ENCODE measurements at regions not wholly inside any gene's neighbourhood (a gene's known extent, or its start where the extent isn't known, plus 50 kb on each side); places are given as distances from the start of the nearest gene placed in this dataset.

DNA sequence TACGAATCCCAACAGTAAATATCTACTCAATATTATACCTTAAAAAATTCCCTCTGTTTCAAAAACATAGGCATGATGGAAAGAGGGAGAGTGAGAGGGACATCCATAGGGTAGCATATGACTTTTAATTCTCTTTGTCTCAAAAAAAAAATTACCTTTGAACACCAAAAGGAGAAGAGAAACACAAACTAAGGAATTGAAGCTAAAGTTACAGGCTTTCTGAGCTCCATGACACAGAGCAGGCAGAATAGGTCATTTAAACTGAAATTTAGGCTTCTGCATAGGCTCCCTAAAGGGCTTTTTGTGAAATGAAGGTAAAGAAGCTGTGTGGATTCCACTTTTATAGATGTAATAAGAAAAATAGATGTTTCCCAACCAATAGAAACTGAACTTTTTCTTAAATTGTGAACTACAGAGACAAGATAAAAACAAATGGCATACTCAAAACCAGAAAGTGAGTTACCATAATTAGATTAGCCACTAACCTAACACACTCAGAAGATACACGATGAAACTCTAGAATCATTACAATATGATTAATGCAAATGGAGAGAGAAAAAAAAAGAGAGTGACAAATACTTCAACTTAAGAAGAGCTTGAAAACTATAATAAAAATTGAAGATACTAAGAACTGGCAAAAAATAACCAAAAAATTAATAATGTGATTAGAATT, 584.6 kb downstream of the GABRG1 start:
- no peak overlapping the region for H3K4me3 ChIP-seq
- no peaks in the 10 kb centered on the region for H3K9me3 ChIP-seq
- TF ChIP-seq, protein P1, sequence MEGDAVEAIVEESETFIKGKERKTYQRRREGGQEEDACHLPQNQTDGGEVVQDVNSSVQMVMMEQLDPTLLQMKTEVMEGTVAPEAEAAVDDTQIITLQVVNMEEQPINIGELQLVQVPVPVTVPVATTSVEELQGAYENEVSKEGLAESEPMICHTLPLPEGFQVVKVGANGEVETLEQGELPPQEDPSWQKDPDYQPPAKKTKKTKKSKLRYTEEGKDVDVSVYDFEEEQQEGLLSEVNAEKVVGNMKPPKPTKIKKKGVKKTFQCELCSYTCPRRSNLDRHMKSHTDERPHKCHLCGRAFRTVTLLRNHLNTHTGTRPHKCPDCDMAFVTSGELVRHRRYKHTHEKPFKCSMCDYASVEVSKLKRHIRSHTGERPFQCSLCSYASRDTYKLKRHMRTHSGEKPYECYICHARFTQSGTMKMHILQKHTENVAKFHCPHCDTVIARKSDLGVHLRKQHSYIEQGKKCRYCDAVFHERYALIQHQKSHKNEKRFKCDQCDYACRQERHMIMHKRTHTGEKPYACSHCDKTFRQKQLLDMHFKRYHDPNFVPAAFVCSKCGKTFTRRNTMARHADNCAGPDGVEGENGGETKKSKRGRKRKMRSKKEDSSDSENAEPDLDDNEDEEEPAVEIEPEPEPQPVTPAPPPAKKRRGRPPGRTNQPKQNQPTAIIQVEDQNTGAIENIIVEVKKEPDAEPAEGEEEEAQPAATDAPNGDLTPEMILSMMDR (IDR thresholded peaks at IDR 0.05): no peak
- DNase-seq (no peak), ATAC-seq (no peak)
- no peaks in the 10 kb centered on the region for H3K4me1 ChIP-seq
- H3K27me3 ChIP-seq (ENCODE audit: insufficient read depth in 3 of 3, low read length in 2 of 3): peaks cover 0 to 2% (median 0%) of the 10 kb centered on the region in 3 donors
- no peak overlapping the region for H3K27ac ChIP-seq
- no peaks in the 10 kb centered on the region for H3K36me3 ChIP-seq (ENCODE audit: insufficient read depth in 1 of 2, low read depth in 1 of 2)
- intact Hi-C loops (cut with DNase I): no loop called here
- WGBS, 3 donors: 81 to 89% (median 88%) methylated on average over 2 of the region's 2 CpGs

DNA sequence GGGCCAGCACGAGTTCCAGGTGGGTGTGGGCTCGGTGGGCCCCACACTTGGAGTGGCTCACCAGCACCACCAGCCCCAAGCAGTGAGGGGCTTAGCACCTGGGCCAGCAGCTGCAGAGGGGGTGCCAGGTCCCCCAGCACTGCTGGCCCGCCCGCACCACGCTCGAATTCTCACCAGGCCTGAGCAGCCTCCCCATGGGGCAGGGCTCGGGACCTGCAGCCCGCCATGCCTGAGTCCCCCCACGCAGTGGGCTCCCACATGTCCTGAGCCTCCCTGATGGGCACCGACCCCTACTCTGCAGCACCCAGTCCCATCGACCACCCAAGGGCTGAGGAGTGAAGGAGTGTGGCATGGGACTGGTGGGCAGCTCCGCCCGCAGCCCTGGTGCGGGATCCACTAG, 593.4 kb downstream of the GABRG1 start:
- Histone ChIP-seq H3K27ac (no peak overlapping the region), H3K4me3 (no peak overlapping the region), H3K27me3 (ENCODE audit: insufficient read depth in 3 of 3, low read length in 2 of 3) (no peaks in the 10 kb centered on the region), H3K36me3 (ENCODE audit: insufficient read depth in 1 of 2, low read depth in 1 of 2) (no peaks in the 10 kb centered on the region), H3K9me3 (no peaks in the 10 kb centered on the region), H3K4me1 (no peaks in the 10 kb centered on the region)
- ATAC-seq (no peak), DNase-seq (no peak)
- TF ChIP-seq, protein P1 (IDR thresholded peaks at IDR 0.05): no peak
- WGBS, 3 donors: 94 to 96% (median 95%) methylated on average over 14 of the region's 14 CpGs
- intact Hi-C loops (cut with DNase I): no loop called here

DNA sequence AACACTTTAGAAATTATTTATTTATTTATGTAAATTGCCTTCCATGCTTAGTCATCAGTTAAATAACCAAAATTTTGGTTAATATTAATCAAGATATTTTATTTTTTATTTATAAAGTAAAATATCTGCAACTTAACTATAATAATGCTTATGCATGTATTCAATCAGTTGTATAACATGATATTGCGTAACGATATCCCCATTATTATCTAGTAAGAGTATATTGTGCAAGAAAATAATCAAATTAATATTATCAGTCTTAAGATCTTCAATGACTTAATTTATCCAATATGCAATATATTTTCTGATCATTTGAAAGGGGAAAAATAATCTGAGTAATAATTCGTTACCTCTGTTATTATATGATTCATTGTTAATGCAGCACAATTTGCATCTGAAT, 596.7 kb downstream of the GABRG1 start:
- no peaks in the 10 kb centered on the region for H3K4me1 ChIP-seq
- no peaks in the 10 kb centered on the region for H3K9me3 ChIP-seq
- ATAC-seq: no peak
- 93 to 96% (median 94%) methylated on average over 3 of the region's 3 CpGs for WGBS, 3 donors
- H3K36me3 ChIP-seq (ENCODE audit: insufficient read depth in 1 of 2, low read depth in 1 of 2): no peaks in the 10 kb centered on the region
- DNase-seq: no peak
- intact Hi-C loops (cut with DNase I): no loop called here
- H3K4me3 ChIP-seq: no peak overlapping the region
- H3K27ac ChIP-seq: no peak overlapping the region
- TF ChIP-seq, protein P1 (IDR thresholded peaks at IDR 0.05): no peak
- H3K27me3 ChIP-seq (ENCODE audit: insufficient read depth in 3 of 3, low read length in 2 of 3): no peaks in the 10 kb centered on the region

DNA sequence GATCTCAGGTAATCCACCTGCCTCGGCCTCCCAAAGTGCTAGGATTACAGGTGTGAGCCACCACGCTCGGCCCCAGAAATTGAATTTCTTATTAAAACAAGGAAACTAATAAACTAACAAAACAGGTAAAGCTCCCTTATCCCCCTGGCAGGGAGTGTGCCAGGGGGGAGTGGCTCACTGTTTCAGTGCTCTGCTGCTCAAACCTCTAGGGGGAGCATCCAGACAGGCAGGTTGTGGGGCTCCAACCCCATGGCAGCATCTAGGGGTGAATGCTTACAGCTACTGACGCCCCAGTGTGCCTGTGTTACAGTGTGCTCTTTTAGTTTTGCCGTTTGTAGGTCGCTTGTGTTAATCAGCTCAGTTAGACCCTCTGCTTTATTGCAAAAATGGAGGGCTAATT, 605.0 kb downstream of the GABRG1 start:
- ATAC-seq (no peak), DNase-seq (no peak)
- Histone ChIP-seq H3K4me3 (no peak overlapping the region), H3K36me3 (ENCODE audit: insufficient read depth in 1 of 2, low read depth in 1 of 2) (no peaks in the 10 kb centered on the region), H3K9me3 (no peaks in the 10 kb centered on the region), H3K4me1 (no peaks in the 10 kb centered on the region), H3K27me3 (ENCODE audit: insufficient read depth in 3 of 3, low read length in 2 of 3) (no peaks in the 10 kb centered on the region), H3K27ac (no peak overlapping the region)
- TF ChIP-seq, protein P1 (IDR thresholded peaks at IDR 0.05): no peak
- intact Hi-C loops (cut with DNase I): no loop called here
- WGBS, 3 donors: 89 to 98% (median 94%) methylated on average over 6 of the region's 6 CpGs

DNA sequence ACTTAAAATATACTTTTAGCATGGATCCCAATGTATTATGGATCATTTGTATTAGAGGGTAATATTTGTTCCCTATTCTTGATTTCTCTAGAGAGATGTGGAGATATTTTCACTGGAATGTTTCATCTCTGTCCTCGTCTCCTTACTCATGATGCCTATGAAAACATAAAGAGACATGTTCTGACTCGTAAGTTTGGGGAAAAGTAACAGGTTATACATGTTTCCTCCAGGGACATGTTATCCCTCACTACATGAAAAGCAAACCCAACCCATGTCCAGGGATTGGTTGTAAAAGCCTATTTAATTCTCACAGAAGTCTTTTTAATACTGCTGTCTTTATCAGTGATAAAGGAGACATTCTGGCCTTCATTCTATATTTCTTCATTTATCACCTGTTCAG, 621.4 kb downstream of the GABRG1 start:
- Histone ChIP-seq H3K4me3 (no peak overlapping the region), H3K27me3 (ENCODE audit: insufficient read depth in 3 of 3, low read length in 2 of 3) (no peaks in the 10 kb centered on the region), H3K9me3 (no peaks in the 10 kb centered on the region), H3K27ac (no peak overlapping the region), H3K36me3 (ENCODE audit: insufficient read depth in 1 of 2, low read depth in 1 of 2) (no peaks in the 10 kb centered on the region), H3K4me1 (no peaks in the 10 kb centered on the region)
- ATAC-seq (no peak), DNase-seq (no peak)
- intact Hi-C loops (cut with DNase I): no loop called here
- TF ChIP-seq, protein P1 (IDR thresholded peaks at IDR 0.05): no peak
- 63 to 72% (median 72%) methylated on average over 2 of the region's 2 CpGs for WGBS, 3 donors
